A549 (cell line): ENCODE measurements at regions not wholly inside any gene's neighbourhood (a gene's known extent, or its start where the extent isn't known, plus 50 kb on each side); places are given as distances from the start of the nearest gene placed in this dataset.

Source experiments
- ATAC-seq, 2 experiments: fragments of 200-7000 bp in 1 of 2; fragments of >200 bp in 1 of 2; cut with Nextera tagmentation in 1 of 2; cut with Tn5 transposase in 1 of 2; 3 replicates each; pipeline versions ENCODE4 v1.8.0 to v1.9.1; 2018 to 2020; ENCODE audit warnings: mild to moderate bottlenecking in 1 of 2, moderate library complexity in 1 of 2
- CTCF ChIA-PET: fragments of 300-600 bp; sonication (Branson Sonifier 250); formaldehyde crosslinking; extraction: SDS; loops from one replicate; lab custom pipeline; 2021; ENCODE audit warnings: antibody characterized with exemption, inconsistent platforms; lab: Yijun Ruan, JAX
- POLR2A ChIA-PET: fragments of 350-600 bp; formaldehyde crosslinking; extraction: SDS; loops from one replicate; lab custom pipeline; 2021; ENCODE audit warnings: antibody characterized with exemption, inconsistent platforms; lab: Yijun Ruan, JAX
- DNase-seq, 2 experiments: peaks; one replicate each; pipeline versions ENCODE4 v3.0.0 to v3.0.0-alpha.2; 2011 to 2016; ENCODE audit warnings: low read depth in 1 of 2, low spot score in 1 of 2
- FAIRE-seq: peaks from 2 replicates; lab custom pipeline; 2011; peaks lifted over from hg19 to GRCh38; lab: Jason Lieb, UNC
- H3K27ac ChIP-seq, 2 experiments: fragments of >200 bp; sonication (Bioruptor Twin); formaldehyde crosslinking; 3 replicates each; pipeline ENCODE4 v1.5.1; 2016 to 2017
- H3K4me1 ChIP-seq: fragments of >200 bp; sonication (Bioruptor Twin); formaldehyde crosslinking; 3 replicates; pipeline ENCODE4 v1.6.1; 2016
- H3K4me2 ChIP-seq: fragments of >200 bp; sonication (Bioruptor Twin); formaldehyde crosslinking; 3 replicates; pipeline ENCODE4 v1.6.1; 2016
- H3K4me3 ChIP-seq: fragments of >200 bp; sonication (Bioruptor Twin); formaldehyde crosslinking; 3 replicates; pipeline ENCODE4 v1.5.1; 2016
- H3K9me3 ChIP-seq: fragments of >200 bp; sonication (Bioruptor Twin); formaldehyde crosslinking; 3 replicates; pipeline ENCODE4 v1.6.1; 2016
- BCL3 ChIP-seq: fragments of >200 bp; sonication (Bioruptor Twin); formaldehyde crosslinking; IDR thresholded peaks from 3 replicates; pipeline ENCODE4 v1.6.1; 2016
- BHLHE40 ChIP-seq: IDR thresholded peaks from 2 replicates; pipeline ENCODE4 v1.6.1; 2012; ENCODE audit warnings: low read depth, low read length, inconsistent platforms
- CEBPB ChIP-seq, 2 experiments: fragments of >200 bp in 1 of 2; sonication (Bioruptor Twin) in 1 of 2; formaldehyde crosslinking in 1 of 2; IDR thresholded peaks; 2 replicates each; pipeline ENCODE4 v1.6.1; 2012 to 2016
- CHD4 ChIP-seq: fragments of 200-600 bp; sonication (generic); IDR thresholded peaks from 2 replicates; pipeline ENCODE4 v1.6.1; 2016; ENCODE audit warnings: antibody characterized with exemption, mild to moderate bottlenecking, borderline replicate concordance
- EHMT2 ChIP-seq: fragments of 200-600 bp; sonication (generic); IDR thresholded peaks from 2 replicates; pipeline ENCODE4 v1.6.1; 2016; ENCODE audit warnings: antibody characterized with exemption, low read depth, mild to moderate bottlenecking, moderate library complexity
- ELK1 ChIP-seq: fragments of 150-350 bp; IDR thresholded peaks from 2 replicates; pipeline ENCODE4 v1.6.1; 2014; ENCODE audit warnings: low read depth, mild to moderate bottlenecking, low read length
- EP300 ChIP-seq, 2 experiments: fragments of >200 bp; sonication (Bioruptor Twin); formaldehyde crosslinking; IDR thresholded peaks; 2 replicates in 1 of 2; 3 replicates in 1 of 2; pipeline ENCODE4 v1.6.1; 2016 to 2017
- ESRRA ChIP-seq: fragments of 150-350 bp; IDR thresholded peaks from 2 replicates; pipeline ENCODE4 v1.6.1; 2014; ENCODE audit warnings: mild to moderate bottlenecking, low read length, borderline replicate concordance
- FOSL2 ChIP-seq, 2 experiments: fragments of 450-650 bp in 1 of 2; fragments of >200 bp in 1 of 2; sonication (Bioruptor Twin) in 1 of 2; formaldehyde crosslinking; IDR thresholded peaks; 2 replicates each; pipeline versions ENCODE4 v1.5.0 to v1.6.1; 2016 to 2020; ENCODE audit warnings: mild to moderate bottlenecking in 1 of 2, moderate library complexity in 1 of 2
- FOXS1 ChIP-seq: fragments of 250-450 bp; sonication (Bioruptor Pico); IDR thresholded peaks from 2 replicates; pipeline ENCODE4 v1.5.0; 2020; ENCODE audit warnings: mild to moderate bottlenecking, moderate library complexity
- GATA3 ChIP-seq: IDR thresholded peaks from 2 replicates; pipeline ENCODE4 v1.6.1; 2012; ENCODE audit warnings: borderline replicate concordance
- HDAC2 ChIP-seq: fragments of 200-600 bp; sonication (generic); IDR thresholded peaks from 2 replicates; pipeline ENCODE4 v1.6.1; 2016
- HOXB13 ChIP-seq: fragments of 250-450 bp; sonication (Bioruptor Pico); IDR thresholded peaks from 2 replicates; pipeline ENCODE4 v1.5.0; 2020; ENCODE audit warnings: low read depth, mild to moderate bottlenecking, moderate library complexity
- JUN ChIP-seq, 2 experiments: fragments of >200 bp; sonication (Bioruptor Twin); formaldehyde crosslinking; IDR thresholded peaks; 2 replicates in 1 of 2; 3 replicates in 1 of 2; pipeline ENCODE4 v1.6.1; 2016 to 2017
- JUNB ChIP-seq: fragments of >200 bp; sonication (Bioruptor Twin); formaldehyde crosslinking; IDR thresholded peaks from 2 replicates; pipeline ENCODE4 v1.6.1; 2016
- MAZ ChIP-seq: fragments of 150-350 bp; IDR thresholded peaks from 2 replicates; pipeline ENCODE4 v1.6.1; 2014; ENCODE audit warnings: antibody characterized with exemption, low read depth, low read length, borderline replicate concordance
- RAD21 ChIP-seq, 2 experiments: fragments of >200 bp in 1 of 2; sonication (Bioruptor Twin) in 1 of 2; formaldehyde crosslinking in 1 of 2; IDR thresholded peaks in 1 of 2; conservative IDR thresholded peaks in 1 of 2; 2 replicates in 1 of 2; 3 replicates in 1 of 2; pipeline ENCODE4 v1.6.1; 2012 to 2018; ENCODE audit warnings: inconsistent platforms in 1 of 2
- RARB ChIP-seq: fragments of 250-450 bp; sonication (Bioruptor Pico); IDR thresholded peaks from 2 replicates; pipeline ENCODE4 v1.8.0; 2021; ENCODE audit warnings: mild to moderate bottlenecking, moderate library complexity
- TFCP2L1 ChIP-seq: fragments of 250-450 bp; sonication (Bioruptor Pico); IDR thresholded peaks from 2 replicates; pipeline ENCODE4 v1.5.0; 2021; ENCODE audit warnings: mild to moderate bottlenecking
- USF2 ChIP-seq: fragments of 450-650 bp; IDR thresholded peaks from 2 replicates; pipeline ENCODE4 v1.6.1; 2014; ENCODE audit warnings: antibody characterized with exemption
- WGBS: methylation state at CpG from one replicate; pipeline ENCODE4 v1.1.6; 2017; ENCODE audit errors: missing lambda C conversion rate; 5-methylcytosine and 5-hydroxymethylcytosine counted together

- POLR2A ChIA-PET, result no interaction called here
These were observed 77.0 kb upstream of the STARD4 start for GRCh38 chr5:111589316-111589715.

GRCh38 chr5:111587728-111588127 lies 75.4 kb upstream of the STARD4 start:
- TF ChIP-seq JUNB, result no peak
- TF ChIP-seq RARB (CRISPR knock-in tag), result no peak
- TF ChIP-seq, all 56 proteins: peak for 0
- H3K4me2 ChIP-seq, result no peak overlapping the region
- ATAC-seq, result no peak
- FAIRE-seq, result no peak
- H3K27ac ChIP-seq, result no peak overlapping the region
- no peak for DNase-seq
- CTCF ChIA-PET, result no interaction called here
- POLR2A ChIA-PET, result no interaction called here
- H3K9me3 ChIP-seq, result no peaks in the 10 kb centered on the region
- H3K4me1 ChIP-seq, result no peaks in the 10 kb centered on the region
- no peak overlapping the region for H3K4me3 ChIP-seq

More at GRCh38 chr5:111589316-111589715, 77.0 kb upstream of the STARD4 start:
- WGBS, result 6% methylated on average over 1 of the region's 1 CpG
- Histone ChIP-seq H3K27ac (no peak overlapping the region), H3K4me1 (no peaks in the 10 kb centered on the region), H3K9me3 (no peaks in the 10 kb centered on the region), H3K4me2 (no peak overlapping the region), H3K4me3 (no peak overlapping the region)
- ATAC-seq (no peak), FAIRE-seq (no peak), DNase-seq (no peak)
- CTCF ChIA-PET, result no interaction called here
- TF ChIP-seq MAZ, result no peak
- TF ChIP-seq BHLHE40, result no peak
- TF ChIP-seq, all 56 proteins: peak for 0

- Histone ChIP-seq H3K27ac (no peak overlapping the region), H3K9me3 (no peaks in the 10 kb centered on the region), H3K4me1 (no peaks in the 10 kb centered on the region), H3K4me2 (no peak overlapping the region), H3K4me3 (no peak overlapping the region)
- FAIRE-seq, result no peak
- no peak for TF ChIP-seq HOXB13 (CRISPR knock-in tag)
- no peak for TF ChIP-seq ESRRA
- TF ChIP-seq ELK1, result no peak
- no peak for TF ChIP-seq CEBPB (IDR thresholded peaks at IDR 0.05)
- no peak for TF ChIP-seq BCL3
- TF ChIP-seq EP300 (IDR thresholded peaks at IDR 0.05), result no peak
- no peak for TF ChIP-seq JUN (IDR thresholded peaks at IDR 0.05)
- TF ChIP-seq CHD4, result no peak
- no peak for TF ChIP-seq EHMT2
- no peak for TF ChIP-seq FOSL2 (IDR thresholded peaks at IDR 0.05)
- TF ChIP-seq FOSL2 (CRISPR knock-in tag; IDR thresholded peaks at IDR 0.05), result no peak
- TF ChIP-seq TFCP2L1, result no peak
- no peak for TF ChIP-seq GATA3
- TF ChIP-seq HDAC2, result no peak
- TF ChIP-seq RAD21 (conservative IDR thresholded peaks at IDR 0.05 in 1 of 2, IDR thresholded peaks at IDR 0.05 in 1 of 2), result no peak
- TF ChIP-seq FOXS1 (CRISPR knock-in tag), result no peak
- no peak for TF ChIP-seq USF2
- DNase-seq, result no peak
- no peak for ATAC-seq
- CTCF ChIA-PET, result interaction anchor here (0.6 kb wide), 1 partner anchor 515 kb away, joined by 3 read pairs; no protein-coding TSS in a partner anchor
- 12% methylated on average over 4 of the region's 4 CpGs for WGBS
- POLR2A ChIA-PET, result no interaction called here
These were observed 73.6 kb upstream of the STARD4 start for GRCh38 chr5:111585946-111586345.
